Neural progenitor cell (in vitro differentiated cells): ENCODE measurements at regions not wholly inside any gene's neighbourhood (a gene's known extent, or its start where the extent isn't known, plus 50 kb on each side); places are given as distances from the start of the nearest gene placed in this dataset.

Experiments used
- CTCF ChIP-seq: fragments of 200-600 bp; sonication (generic); IDR thresholded peaks from 2 replicates; pipeline ENCODE4 v1.5.1; 2017; ENCODE audit warnings: antibody characterized with exemption, mild to moderate bottlenecking
- EZH2phosphoT487 ChIP-seq: fragments of 200-600 bp; sonication (generic); IDR thresholded peaks from 2 replicates; pipeline ENCODE4 v1.6.1; 2017; ENCODE audit warnings: antibody characterized with exemption

- TF ChIP-seq CTCF, result no peak
- TF ChIP-seq EZH2phosphoT487, result no peak
These were observed 280.5 kb downstream of the IPMK start for GRCh38 chr10:57987055-57987721.
